ENCODE measurements at regions not wholly inside any gene's neighbourhood (a gene's known extent, or its start where the extent isn't known, plus 50 kb on each side); places are given as distances from the start of the nearest gene placed in this dataset.

DNA sequence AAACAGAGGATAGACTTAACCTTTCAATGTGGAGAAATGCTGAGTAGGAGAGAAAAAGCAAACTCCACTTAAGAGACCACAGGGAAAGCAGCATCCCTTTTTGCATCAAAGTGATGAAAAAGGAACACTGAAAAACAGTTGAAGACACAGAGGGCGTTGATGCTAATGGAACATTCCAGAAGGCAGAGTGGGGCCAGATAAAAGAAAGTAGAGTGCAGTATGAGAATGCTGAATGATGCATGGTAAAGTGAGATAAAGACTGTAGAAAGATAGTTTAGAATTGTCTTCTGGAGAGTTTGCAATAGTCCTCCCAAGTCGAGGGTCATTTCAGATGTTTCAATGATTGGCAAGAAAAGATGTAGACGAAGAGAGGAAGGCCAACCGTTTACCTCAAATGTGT is 574.3 kb downstream of the PRR16 start:
- Histone ChIP-seq H3K9ac (ENCODE audit: low read length) (no peak overlapping the region), H3K79me2 (ENCODE audit: control insufficient read depth, insufficient read depth, low read length) (no peaks in the 10 kb centered on the region), H3K27ac (ENCODE audit: low read length in 2 of 2) (no peak overlapping the region), H3K9me3 (ENCODE audit: control extremely low read depth in 1 of 3, control insufficient read depth in 2 of 3, insufficient read depth in 1 of 3, low read length in 2 of 3) (no peaks in the 10 kb centered on the region), H3K4me2 (replicated peaks; ENCODE audit: low read depth, low read length, poor library complexity, severe bottlenecking) (no peak overlapping the region), H2AFZ (ENCODE audit: insufficient read depth, low read depth, low read length, poor library complexity, severe bottlenecking) (no peak overlapping the region), H3K4me1 (ENCODE audit: control insufficient read depth in 2 of 2, insufficient read depth in 2 of 2, low read length in 2 of 2) (no peaks in the 10 kb centered on the region), H3K27me3 (replicated peaks in 1 of 4; ENCODE audit: control extremely low read depth in 1 of 4, control insufficient read depth in 3 of 4, insufficient read depth in 4 of 4, low read length in 3 of 4) (no peaks in the 10 kb centered on the region), H3K36me3 (replicated peaks in 1 of 2; ENCODE audit: control extremely low read depth in 1 of 2, control insufficient read depth in 1 of 2, extremely low read depth in 1 of 2, insufficient read depth in 2 of 2, low read length in 1 of 2) (no peaks in the 10 kb centered on the region), H4K20me1 (ENCODE audit: control insufficient read depth, insufficient read depth, low read length, poor library complexity, severe bottlenecking) (no peaks in the 10 kb centered on the region), H3K4me3 (ENCODE audit: control extremely low read depth in 1 of 5, extremely low read depth in 1 of 5, insufficient read depth in 1 of 5, low read depth in 2 of 5, low read length in 4 of 5) (no peak overlapping the region)
- 71% methylated on average over 1 of the region's 4 CpGs for WGBS (ENCODE audit: insufficient coverage)
- POLR2A ChIA-PET: no interaction called here
- no peaks in the 10 kb centered on the region for H3K4me1 Mint-ChIP-seq
- ATAC-seq (ENCODE audit: low read depth): no peak
- no peak overlapping the region for H3K4me3 Mint-ChIP-seq
- TF ChIP-seq EZH2 (IDR thresholded peaks at IDR 0.05; ENCODE audit: borderline replicate concordance, insufficient read depth, low read depth, low read length, poor library complexity, severe bottlenecking) (no peak), CTCF (IDR thresholded peaks at IDR 0.05) (no peak)
- intact Hi-C loops (cut with micrococcal nuclease): no loop called here
- no peaks in the 10 kb centered on the region for H3K27me3 Mint-ChIP-seq
- peaks cover 6% of the 10 kb centered on the region for H3K9me3 Mint-ChIP-seq (ENCODE audit: insufficient read depth)
- DNase-seq: no peak
- no peak overlapping the region for H3K27ac Mint-ChIP-seq
- CTCF ChIA-PET: no interaction called here

DNA sequence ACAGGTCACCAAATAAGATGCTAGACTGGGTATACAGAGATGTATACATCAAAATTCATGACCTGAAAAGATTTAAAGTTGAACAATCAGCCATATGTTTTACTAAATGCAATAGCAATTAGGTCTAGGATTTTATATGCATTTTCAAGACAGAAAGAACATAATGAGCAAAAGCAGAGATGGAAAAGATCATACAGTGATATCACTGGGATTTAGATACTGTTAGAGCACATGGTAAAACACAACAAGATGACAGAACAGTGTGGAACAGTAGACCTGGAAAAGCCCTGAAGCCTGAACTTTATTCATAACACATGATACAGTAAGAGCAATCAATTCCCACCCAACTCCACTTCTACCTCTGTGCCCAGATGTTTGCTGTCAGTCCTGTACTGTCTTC is 585.9 kb downstream of the PRR16 start:
- Mint-ChIP-seq H3K4me1 (no peaks in the 10 kb centered on the region), H3K27ac (no peak overlapping the region), H3K4me3 (no peak overlapping the region), H3K27me3 (no peaks in the 10 kb centered on the region), H3K9me3 (ENCODE audit: insufficient read depth) (no peaks in the 10 kb centered on the region)
- ATAC-seq (ENCODE audit: low read depth): no peak
- intact Hi-C loops (cut with micrococcal nuclease): no loop called here
- no peak overlapping the region for H3K9ac ChIP-seq (ENCODE audit: low read length)
- no peak overlapping the region for H3K4me2 ChIP-seq (replicated peaks; ENCODE audit: low read depth, low read length, poor library complexity, severe bottlenecking)
- H3K79me2 ChIP-seq (ENCODE audit: control insufficient read depth, insufficient read depth, low read length): no peaks in the 10 kb centered on the region
- H2AFZ ChIP-seq (ENCODE audit: insufficient read depth, low read depth, low read length, poor library complexity, severe bottlenecking): no peak overlapping the region
- ChIA-PET CTCF (no interaction called here), POLR2A (no interaction called here)
- H4K20me1 ChIP-seq (ENCODE audit: control insufficient read depth, insufficient read depth, low read length, poor library complexity, severe bottlenecking): no peaks in the 10 kb centered on the region
- no peak for TF ChIP-seq CTCF (IDR thresholded peaks at IDR 0.05)
- no peak for TF ChIP-seq EZH2 (IDR thresholded peaks at IDR 0.05; ENCODE audit: borderline replicate concordance, insufficient read depth, low read depth, low read length, poor library complexity, severe bottlenecking)
- no peaks in the 10 kb centered on the region for H3K36me3 ChIP-seq (replicated peaks in 1 of 2; ENCODE audit: control extremely low read depth in 1 of 2, control insufficient read depth in 1 of 2, extremely low read depth in 1 of 2, insufficient read depth in 2 of 2, low read length in 1 of 2)
- no peaks in the 10 kb centered on the region for H3K4me1 ChIP-seq (ENCODE audit: control insufficient read depth in 2 of 2, insufficient read depth in 2 of 2, low read length in 2 of 2)
- no peaks in the 10 kb centered on the region for H3K27me3 ChIP-seq (replicated peaks in 1 of 4; ENCODE audit: control extremely low read depth in 1 of 4, control insufficient read depth in 3 of 4, insufficient read depth in 4 of 4, low read length in 3 of 4)
- H3K4me3 ChIP-seq (ENCODE audit: control extremely low read depth in 1 of 5, extremely low read depth in 1 of 5, insufficient read depth in 1 of 5, low read depth in 2 of 5, low read length in 4 of 5): no peak overlapping the region
- H3K27ac ChIP-seq (ENCODE audit: low read length in 2 of 2): no peak overlapping the region
- no peak for DNase-seq
- H3K9me3 ChIP-seq (ENCODE audit: control extremely low read depth in 1 of 3, control insufficient read depth in 2 of 3, insufficient read depth in 1 of 3, low read length in 2 of 3): no peaks in the 10 kb centered on the region

All from B cell (primary cell).